ENCODE measurements at regions not wholly inside any gene's neighbourhood (a gene's known extent, or its start where the extent isn't known, plus 50 kb on each side); places are given as distances from the start of the nearest gene placed in this dataset.
"Not testable (repeated sequence)": the region's sequence is repeated elsewhere in the genome, so short reads cannot be mapped to it uniquely, and the experiment has no call there.

DNA sequence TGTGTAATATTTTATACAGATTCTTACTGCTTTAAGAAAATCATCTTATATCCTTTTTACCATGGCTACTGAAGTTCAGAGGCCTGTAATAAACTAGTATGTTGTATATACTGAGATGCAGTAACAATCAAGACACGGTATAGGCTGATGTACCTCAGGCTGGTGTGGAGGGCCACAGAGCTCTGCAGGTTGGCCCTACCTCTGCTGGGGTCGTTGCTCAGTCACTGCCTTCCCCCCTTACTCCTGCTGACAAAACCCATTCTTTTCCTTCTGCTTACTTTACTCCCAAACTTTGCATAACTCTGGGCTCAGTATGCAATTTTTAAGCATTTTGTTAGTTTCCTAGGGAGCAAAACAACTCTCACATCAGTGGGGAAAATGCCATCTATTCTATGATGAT is 200.1 kb upstream of the FOXP2 start:
- Histone ChIP-seq H3K36me3 (no peaks in the 10 kb centered on the region), H3K27me3 (no peaks in the 10 kb centered on the region), H3K9me3 (no peaks in the 10 kb centered on the region), H3K4me3 (no peak overlapping the region)
- no peak for DNase-seq

DNA sequence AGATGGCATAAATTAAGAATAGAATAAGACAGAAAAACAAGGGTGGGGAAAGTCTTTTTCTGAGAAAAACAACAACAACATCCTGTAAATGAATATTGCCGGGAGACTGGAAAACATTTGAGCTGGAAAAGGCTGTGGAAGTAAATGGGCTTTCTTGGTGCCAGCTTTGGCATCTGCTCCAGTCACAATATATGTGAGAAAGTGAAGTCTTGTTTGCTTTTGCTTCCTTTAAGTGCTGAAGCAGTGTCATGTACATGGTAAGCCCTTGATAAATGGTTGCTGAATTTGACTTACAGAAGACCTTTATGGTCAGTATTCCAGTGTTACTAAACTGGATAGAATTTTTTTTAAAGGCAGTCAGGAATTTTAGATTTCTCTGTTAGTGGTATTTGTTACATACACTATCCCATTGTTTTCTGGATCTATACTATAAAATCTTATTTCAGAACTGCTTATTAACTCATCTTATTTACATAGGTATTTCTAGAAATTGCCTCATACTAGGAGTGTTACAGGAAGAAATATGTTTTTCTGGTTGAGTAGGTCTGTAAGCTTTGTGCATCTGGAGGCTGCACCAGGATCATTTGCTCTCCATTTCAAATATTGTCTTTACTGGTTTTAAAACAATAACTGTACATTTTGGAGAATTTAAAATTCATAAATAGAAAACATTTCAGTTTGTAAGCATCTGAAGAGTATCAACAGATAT is 201.7 kb upstream of the FOXP2 start:
- Histone ChIP-seq H3K9me3 (no peaks in the 10 kb centered on the region), H3K36me3 (no peaks in the 10 kb centered on the region), H3K27me3 (no peaks in the 10 kb centered on the region), H3K4me3 (no peak overlapping the region)
- DNase-seq, result no peak

DNA sequence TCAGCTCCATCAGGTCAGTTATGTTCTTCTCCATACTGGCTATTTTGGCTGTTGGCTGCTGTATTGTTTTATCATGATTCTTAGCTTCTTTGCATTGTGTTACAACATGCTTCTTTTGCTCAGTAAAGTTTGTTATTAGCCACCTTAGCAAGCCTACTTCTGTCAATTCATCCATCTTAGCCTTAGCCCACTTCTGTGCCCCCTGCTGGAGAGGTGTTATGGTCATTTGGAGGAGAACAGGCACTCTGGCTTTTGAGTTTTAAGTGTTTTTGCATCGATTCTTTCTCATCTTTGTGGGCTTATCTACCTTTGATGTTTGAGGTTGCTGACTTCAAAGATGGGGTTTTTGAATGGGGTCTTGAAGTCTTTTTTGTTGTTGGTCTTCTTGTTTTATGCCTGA is 204.6 kb upstream of the FOXP2 start:
- DNase-seq, result no peak
- Histone ChIP-seq H3K4me3 (no peak overlapping the region), H3K9me3 (no peaks in the 10 kb centered on the region), H3K36me3 (no peaks in the 10 kb centered on the region), H3K27me3 (no peaks in the 10 kb centered on the region)

DNA sequence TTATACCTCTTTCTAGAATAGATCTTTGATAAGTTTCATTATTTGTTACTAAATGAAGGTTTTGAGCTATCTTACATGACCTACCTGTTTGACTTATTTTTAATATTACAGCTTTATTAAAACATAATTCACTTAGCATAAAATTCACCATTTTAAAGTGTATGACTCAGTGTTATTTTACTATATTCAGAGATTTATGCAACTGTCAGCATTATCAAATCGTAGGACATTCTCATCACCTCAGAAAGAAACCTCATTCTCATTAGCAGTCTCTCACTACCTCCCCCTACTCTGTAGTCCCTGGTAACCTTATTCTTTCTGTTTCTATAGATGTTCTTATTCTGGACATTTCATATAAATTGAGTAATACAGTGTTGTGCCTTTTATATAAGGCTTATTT is 207.9 kb upstream of the FOXP2 start:
- Histone ChIP-seq H3K27me3 (no peaks in the 10 kb centered on the region), H3K36me3 (no peaks in the 10 kb centered on the region), H3K4me3 (no peak overlapping the region), H3K9me3 (no peaks in the 10 kb centered on the region)
- DNase-seq, result no peak

DNA sequence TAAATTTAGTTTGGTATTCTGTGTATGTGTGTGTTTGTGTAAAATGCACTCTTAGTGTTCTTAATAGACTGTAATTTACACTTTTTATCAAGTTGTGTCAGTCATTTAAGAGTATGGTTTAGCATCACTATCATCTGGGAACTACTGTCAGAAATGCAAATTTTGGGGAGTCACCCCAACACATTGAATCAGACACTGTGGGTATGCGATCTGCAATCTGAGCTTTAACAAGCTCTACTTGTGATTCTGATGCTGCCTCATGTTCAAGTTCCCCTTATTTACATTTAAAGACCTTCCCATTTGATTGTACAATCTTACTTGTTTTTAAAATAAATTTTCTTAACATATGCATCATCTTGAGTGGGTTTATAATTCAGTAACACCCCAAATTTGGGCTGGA is 218.1 kb upstream of the FOXP2 start:
- no peaks in the 10 kb centered on the region for H3K36me3 ChIP-seq

DNA sequence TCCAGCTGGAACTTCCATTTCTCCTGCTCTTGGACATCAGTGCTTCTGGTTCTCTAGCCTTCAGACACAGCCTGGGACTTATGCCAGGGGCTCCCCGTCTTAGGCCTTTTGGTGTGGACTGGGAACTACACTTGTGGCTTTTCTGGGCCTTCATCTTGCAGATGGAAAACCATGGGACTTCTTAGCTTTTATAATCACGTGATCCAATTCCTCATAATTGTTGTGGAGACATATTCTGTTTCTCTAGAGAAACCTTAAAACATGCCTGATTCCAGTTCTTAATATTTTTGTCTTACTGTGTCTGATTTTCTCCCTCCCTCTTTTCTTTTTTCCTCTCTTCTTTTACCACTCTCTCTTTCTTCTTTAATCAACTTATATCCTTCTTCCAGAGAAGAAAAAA is 224.2 kb upstream of the FOXP2 start:
- no peak for DNase-seq
- no peak overlapping the region for H3K4me3 ChIP-seq
- no peaks in the 10 kb centered on the region for H3K27me3 ChIP-seq

More for the DNA sequence above, 218.1 kb upstream of the FOXP2 start:
- Histone ChIP-seq H3K27me3 (no peaks in the 10 kb centered on the region), H3K9me3 (no peaks in the 10 kb centered on the region), H3K4me3 (no peak overlapping the region)
- DNase-seq, result no peak

DNA sequence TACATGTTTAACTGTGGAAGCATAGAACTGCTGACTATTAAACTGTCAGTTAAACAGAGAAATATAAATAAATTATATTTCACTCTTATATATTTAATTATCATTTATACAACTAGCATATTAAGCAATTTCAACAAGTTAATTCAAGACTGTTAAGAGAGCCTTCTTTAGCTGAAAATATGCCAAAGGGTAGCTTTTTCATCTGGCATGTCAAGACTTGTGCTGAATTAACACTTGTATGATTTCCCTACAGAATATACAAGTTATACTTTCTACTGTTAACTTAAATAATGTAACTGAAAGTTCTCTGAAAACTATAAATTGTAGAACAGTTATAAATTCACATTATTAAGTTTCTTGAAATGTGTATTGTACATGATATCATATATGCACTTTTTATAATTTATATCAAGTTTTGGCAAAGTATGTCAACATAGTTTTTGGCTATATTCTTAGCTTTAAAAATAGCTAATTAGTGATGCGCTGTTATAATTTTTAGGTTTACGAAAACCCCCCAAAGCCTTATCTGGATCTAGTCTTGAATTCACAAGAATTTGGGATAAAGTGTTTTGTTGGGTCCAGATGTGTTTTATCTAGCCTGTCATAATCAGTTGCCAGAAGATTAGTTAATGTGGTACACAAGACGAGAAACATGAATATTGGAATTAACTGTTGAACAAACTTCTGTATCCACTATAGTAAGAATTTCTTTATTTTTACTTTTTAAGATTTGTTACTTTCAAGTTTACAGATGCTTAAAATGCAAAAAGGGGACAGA is 231.1 kb upstream of the FOXP2 start:
- no peaks in the 10 kb centered on the region for H3K9me3 ChIP-seq
- DNase-seq, result no peak
- H3K4me3 ChIP-seq, result no peak overlapping the region
- H3K36me3 ChIP-seq, result no peaks in the 10 kb centered on the region
- no peaks in the 10 kb centered on the region for H3K27me3 ChIP-seq

More for the DNA sequence above, 224.2 kb upstream of the FOXP2 start:
- Histone ChIP-seq H3K36me3 (no peaks in the 10 kb centered on the region), H3K9me3 (no peaks in the 10 kb centered on the region)

DNA sequence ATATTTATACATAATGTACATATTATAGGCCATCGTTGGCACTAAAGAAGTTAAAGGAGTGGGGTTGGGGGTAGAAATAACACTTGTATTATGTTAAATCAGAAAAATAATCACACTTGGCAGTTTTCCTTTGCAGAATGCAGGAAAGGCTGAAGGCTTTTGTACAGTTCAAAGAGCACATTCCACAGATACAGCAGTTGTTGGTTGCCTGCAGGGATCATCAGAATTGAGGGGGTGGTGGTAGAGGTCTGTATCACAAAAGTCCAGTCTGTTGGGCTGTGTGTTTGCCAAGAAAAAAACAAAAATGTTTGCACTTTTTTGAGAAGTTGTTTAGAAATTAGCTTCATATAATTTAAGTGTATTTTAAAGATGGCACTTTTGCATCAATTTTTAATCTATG is 231.8 kb upstream of the FOXP2 start:
- Histone ChIP-seq H3K4me3 (no peak overlapping the region), H3K27me3 (no peaks in the 10 kb centered on the region), H3K9me3 (no peaks in the 10 kb centered on the region), H3K36me3 (no peaks in the 10 kb centered on the region)
- no peak for DNase-seq

DNA sequence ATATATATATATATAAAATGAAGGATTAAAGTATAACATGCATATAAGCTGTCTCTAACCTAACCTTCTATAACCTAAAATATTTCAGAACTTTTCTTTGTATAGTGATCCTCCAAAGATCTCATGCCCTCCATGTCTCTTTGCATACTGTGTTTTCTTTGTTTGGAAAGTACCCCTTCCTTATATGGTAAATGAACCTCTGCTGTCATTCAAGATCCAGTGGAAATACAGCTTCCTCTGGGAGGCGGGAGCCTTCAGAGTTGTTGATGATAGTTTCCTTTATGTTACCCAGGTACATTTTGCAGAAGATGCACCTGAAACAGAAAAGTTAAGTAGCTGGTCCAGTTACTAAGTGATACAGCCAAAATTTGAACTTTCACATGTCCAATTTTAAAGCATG is 233.3 kb upstream of the FOXP2 start:
- Histone ChIP-seq H3K9me3 (no peaks in the 10 kb centered on the region), H3K27me3 (no peaks in the 10 kb centered on the region), H3K4me3 (no peak overlapping the region), H3K36me3 (no peaks in the 10 kb centered on the region)
- DNase-seq, result no peak

DNA sequence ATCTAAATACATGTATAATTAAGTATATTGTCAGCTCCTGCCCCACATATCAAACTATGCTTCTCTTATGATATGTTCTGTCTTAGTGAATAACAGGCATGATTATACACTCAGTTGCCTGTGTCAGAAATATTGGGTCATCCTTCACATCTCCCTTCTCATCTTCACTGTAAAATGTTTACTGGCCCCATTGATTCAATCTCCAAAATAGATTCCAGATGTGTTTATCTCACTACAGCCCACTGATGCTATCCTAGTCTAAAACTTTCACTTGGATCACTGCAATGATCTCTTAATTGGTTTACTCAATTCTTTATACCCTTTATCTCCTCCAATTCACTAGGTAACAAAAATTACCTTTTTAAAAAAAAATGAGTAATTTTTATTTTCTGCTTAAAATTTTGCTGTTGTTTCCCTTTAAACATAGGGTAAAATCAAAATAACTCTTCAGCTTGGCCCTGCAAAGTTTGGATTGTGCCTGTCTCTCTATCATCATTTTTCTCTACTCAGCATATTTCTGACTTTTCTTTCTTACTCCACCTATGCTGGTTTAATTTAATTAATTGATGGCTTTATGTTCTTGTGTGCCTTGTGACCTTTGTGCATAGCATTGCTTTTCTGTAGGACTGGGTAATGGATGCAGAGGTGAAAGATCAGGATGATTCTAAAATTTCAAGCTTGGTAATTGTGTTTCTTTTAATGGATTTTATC is 233.9 kb upstream of the FOXP2 start:
- H3K27me3 ChIP-seq, result no peaks in the 10 kb centered on the region
- H3K9me3 ChIP-seq, result no peaks in the 10 kb centered on the region
- H3K36me3 ChIP-seq, result no peaks in the 10 kb centered on the region
- H3K4me3 ChIP-seq, result no peak overlapping the region
- DNase-seq, result no peak

DNA sequence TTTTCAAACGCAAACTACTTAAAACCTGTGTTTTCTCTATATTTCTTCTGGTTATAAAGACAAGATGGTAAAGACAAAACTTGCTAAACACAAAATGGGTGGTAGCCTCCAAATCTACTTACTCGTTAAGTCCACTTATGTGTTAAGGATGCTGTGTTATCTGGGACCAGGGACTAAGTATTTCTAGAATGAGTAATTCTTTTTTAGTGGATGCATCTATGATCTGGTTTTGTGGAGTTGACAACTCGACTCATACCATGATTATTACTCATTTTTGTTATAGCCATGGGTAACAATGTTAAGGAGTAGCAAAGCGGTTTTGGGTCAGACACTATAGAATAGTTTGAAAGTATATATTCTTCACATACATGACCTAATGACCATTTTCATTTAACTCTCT is 239.5 kb upstream of the FOXP2 start:
- DNase-seq, result no peak
- Histone ChIP-seq H3K27me3 (no peaks in the 10 kb centered on the region), H3K9me3 (no peaks in the 10 kb centered on the region), H3K4me3 (no peak overlapping the region), H3K36me3 (no peaks in the 10 kb centered on the region)

DNA sequence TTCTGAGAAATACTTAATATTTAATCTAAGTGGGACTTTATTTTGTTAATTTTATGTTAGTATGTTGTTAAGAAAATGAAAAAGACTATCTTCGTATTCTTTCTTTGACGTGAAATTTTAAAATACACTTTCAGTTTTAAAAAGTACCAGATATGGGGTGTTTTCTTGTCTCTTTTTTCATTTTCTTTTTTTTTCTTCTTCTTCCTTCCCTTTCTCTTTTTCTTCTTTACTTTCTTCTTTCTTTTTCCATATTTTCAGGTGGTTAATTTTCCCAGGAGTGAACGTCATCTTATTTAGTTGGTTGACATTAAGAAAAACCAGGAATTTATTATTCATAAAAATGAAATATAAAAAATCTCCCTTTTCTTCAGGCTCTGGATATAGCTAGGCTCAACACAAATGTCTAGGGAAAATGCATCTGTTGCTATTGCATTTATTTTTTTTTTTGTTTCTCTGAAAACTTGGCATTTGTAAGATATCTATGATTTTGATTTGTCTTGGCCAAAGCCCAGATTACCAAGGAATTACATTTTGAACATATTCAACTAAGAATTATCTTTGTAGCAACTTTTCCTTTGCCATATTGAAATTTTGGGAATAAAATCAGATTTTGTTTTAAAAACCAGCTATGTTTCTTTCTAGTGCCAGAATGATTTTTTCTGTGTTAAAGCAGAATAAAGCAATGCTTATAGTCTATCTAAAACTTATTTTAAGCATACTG is 241.3 kb upstream of the FOXP2 start:
- H3K36me3 ChIP-seq, result no peaks in the 10 kb centered on the region
- H3K4me3 ChIP-seq, result no peak overlapping the region
- DNase-seq, result no peak
- H3K9me3 ChIP-seq, result no peaks in the 10 kb centered on the region
- no peaks in the 10 kb centered on the region for H3K27me3 ChIP-seq

DNA sequence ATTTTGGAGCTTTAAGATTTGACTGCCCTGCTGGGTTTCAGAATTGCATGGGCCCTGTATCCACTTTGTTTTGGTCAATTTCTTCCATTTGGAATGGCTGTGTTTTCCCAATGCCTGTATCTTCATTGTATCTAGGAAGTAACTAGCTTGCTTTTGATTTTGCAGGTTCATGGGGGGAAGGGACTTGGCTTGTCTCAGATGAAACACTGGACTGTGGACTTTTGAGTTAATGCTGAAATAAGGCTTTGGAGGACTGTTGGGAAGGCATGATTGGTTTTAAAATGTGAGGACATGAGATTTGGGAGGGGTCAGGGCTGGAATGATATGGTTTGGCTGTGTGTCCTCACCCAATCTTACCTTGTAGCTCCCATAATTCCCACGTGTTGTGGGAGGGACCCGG is 245.2 kb upstream of the FOXP2 start:
- H3K4me3 ChIP-seq, DNase-seq, H3K9me3 ChIP-seq, H3K36me3 ChIP-seq, H3K27me3 ChIP-seq: not testable (repeated sequence)

DNA sequence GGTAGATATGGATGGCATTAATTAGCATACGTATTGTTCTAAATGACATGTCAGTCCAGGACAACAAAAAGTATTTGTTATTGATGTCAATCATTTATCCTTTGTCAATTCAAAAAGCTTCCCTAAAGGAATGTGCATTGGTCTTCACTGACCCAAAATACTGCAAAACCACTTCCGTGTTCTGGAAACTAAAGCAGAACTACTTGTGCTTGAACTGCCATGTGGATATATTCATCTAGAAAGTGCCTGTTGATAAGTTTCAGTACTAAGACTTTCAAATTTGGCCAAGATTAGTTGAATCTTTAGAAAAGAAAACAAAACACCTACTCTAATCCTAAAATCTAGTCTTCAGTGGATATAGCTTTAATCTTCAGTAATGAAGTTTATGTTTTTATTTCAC is 242.1 kb upstream of the PPP1R3A start:
- DNase-seq, result no peak
- H3K9me3 ChIP-seq, result no peaks in the 10 kb centered on the region

DNA sequence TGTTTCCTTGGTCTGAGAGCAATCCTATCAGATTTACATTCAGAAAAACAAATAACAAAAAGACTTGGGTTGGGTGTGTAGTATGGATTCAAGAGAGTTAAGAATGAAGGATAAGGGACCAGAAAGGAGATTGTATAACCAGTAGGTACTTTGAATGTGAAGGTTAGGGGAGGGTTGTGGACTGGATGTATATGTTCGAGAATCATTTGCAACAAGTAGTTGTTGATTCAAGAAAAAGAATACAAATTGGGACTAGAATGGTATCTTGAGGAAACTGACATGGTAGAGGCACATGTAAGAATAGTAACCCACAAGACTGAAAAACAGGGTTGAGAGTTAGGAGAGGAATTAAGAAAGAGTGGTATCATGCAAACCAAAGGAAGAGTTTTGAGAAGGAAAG is 240.0 kb upstream of the PPP1R3A start:
- no peak for DNase-seq
- Histone ChIP-seq H3K27me3 (no peaks in the 10 kb centered on the region), H3K4me3 (no peak overlapping the region), H3K36me3 (no peaks in the 10 kb centered on the region), H3K9me3 (no peaks in the 10 kb centered on the region)

More for the DNA sequence above, 242.1 kb upstream of the PPP1R3A start:
- H3K36me3 ChIP-seq, result no peaks in the 10 kb centered on the region
- H3K4me3 ChIP-seq, result no peak overlapping the region
- H3K27me3 ChIP-seq, result no peaks in the 10 kb centered on the region

DNA sequence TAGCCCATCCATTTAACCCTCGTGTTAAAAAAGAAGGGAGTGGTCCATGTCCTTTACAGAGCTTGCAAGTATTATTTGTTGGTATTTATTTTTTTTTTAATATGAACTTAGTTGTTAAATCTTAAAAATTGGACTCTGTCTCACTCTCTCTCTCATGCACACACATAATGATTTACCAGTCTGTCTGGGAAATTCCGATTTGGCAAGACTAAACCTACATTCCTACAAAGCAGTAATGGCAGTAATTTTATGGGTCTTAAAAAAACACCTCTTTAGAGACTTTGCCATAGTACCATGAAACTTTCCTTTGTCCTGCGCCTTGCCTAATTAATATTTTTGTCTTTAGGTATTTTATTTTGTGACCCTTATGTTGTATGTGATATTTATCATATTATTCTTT is 239.5 kb upstream of the PPP1R3A start:
- H3K4me3 ChIP-seq, result no peak overlapping the region
- no peaks in the 10 kb centered on the region for H3K9me3 ChIP-seq
- DNase-seq, result no peak
- no peaks in the 10 kb centered on the region for H3K36me3 ChIP-seq
- H3K27me3 ChIP-seq, result no peaks in the 10 kb centered on the region

DNA sequence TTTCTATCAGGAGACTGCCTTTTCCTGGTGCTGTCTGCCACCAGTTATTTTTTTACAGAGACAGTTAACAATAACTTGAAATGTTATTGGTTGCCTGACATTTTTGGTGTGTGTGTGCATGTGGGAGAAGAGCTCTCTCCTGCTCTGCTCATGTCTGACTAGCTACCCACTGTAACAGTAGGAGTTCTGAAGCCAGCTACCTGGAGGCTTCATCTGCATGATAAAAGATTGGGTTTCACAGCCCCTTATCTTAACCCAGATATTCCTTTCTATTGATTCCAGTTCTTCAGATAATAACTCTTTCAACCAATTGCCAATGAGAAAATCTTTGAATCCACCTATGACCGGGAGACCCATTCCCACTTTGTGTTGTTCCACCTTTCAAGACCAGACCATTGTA is 237.4 kb upstream of the PPP1R3A start:
- H3K4me3 ChIP-seq, result no peak overlapping the region
- no peaks in the 10 kb centered on the region for H3K36me3 ChIP-seq
- no peak for DNase-seq
- H3K27me3 ChIP-seq, result no peaks in the 10 kb centered on the region
- H3K9me3 ChIP-seq, result no peaks in the 10 kb centered on the region

All from MG63 (cell line).